Gastrocnemius medialis (tissue), 4 donors: ENCODE measurements at regions not wholly inside any gene's neighbourhood (a gene's known extent, or its start where the extent isn't known, plus 50 kb on each side); places are given as distances from the start of the nearest gene placed in this dataset.

Experiments used
- ATAC-seq, 2 donors: fragments of 150-250 bp; one replicate each; pipeline ENCODE4 v1.9.1; 2016
- DNase-seq, 2 donors: peaks; one replicate each; pipeline ENCODE4 v3.0.0-alpha.2; 2019
- H3K27ac ChIP-seq, 4 donors: fragments of 200-600 bp; sonication (generic); 1 replicate in 1 of 4; 2 replicates in 3 of 4; pipeline ENCODE4 v1.5.1; 2016 to 2018; ENCODE audit warnings: mild to moderate bottlenecking in 2 of 4, moderate library complexity in 1 of 4
- H3K27me3 ChIP-seq, 3 donors: fragments of 200-600 bp; sonication (generic) in 2 of 3; 1 replicate in 1 of 3; 2 replicates in 2 of 3; pipeline versions ENCODE4 v1.5.1 to v1.6.0; 2016 to 2019; ENCODE audit warnings: mild to moderate bottlenecking in 1 of 3, moderate library complexity in 1 of 3
- H3K36me3 ChIP-seq, 2 donors: fragments of 200-600 bp; sonication (generic) in 1 of 2; one replicate each; pipeline ENCODE4 v1.5.1; 2017 to 2018
- H3K4me1 ChIP-seq, 2 donors: fragments of 200-600 bp; sonication (generic) in 1 of 2; one replicate each; pipeline ENCODE4 v1.5.1; 2016 to 2017; ENCODE audit warnings: mild to moderate bottlenecking in 2 of 2
- H3K4me3 ChIP-seq, 4 donors: fragments of 200-600 bp; sonication (generic) in 3 of 4; 1 replicate in 1 of 4; 2 replicates in 3 of 4; pipeline ENCODE4 v1.5.1; 2016 to 2019; ENCODE audit warnings: mild to moderate bottlenecking in 2 of 4
- H3K9me3 ChIP-seq, 3 donors: fragments of 200-600 bp; sonication (generic) in 2 of 3; 1 replicate in 1 of 3; 2 replicates in 2 of 3; pipeline ENCODE4 v1.5.1; 2016 to 2019
- CTCF ChIP-seq, 5 experiments: fragments of 450-650 bp in 3 of 5; fragments of 200-600 bp in 2 of 5; sonication (generic) in 2 of 5; IDR thresholded peaks in 4 of 5; conservative IDR thresholded peaks in 1 of 5; 1 replicate in 4 of 5; 2 replicates in 1 of 5; pipeline ENCODE4 v1.5.1; 2016 to 2019; ENCODE audit warnings: antibody characterized with exemption in 5 of 5, mild to moderate bottlenecking in 3 of 5, moderate library complexity in 3 of 5
- POLR2A ChIP-seq, 2 donors: fragments of 450-650 bp; IDR thresholded peaks; one replicate each; pipeline ENCODE4 v1.6.1; 2017; ENCODE audit warnings: antibody characterized with exemption in 2 of 2, mild to moderate bottlenecking in 2 of 2, moderate library complexity in 2 of 2
- in situ Hi-C, 4 donors: fragments of 200-750 bp; cut with MboI; loops; one replicate each; pipeline versions ENCODE4 v1.15.0 to v1.8.0; 2017; ENCODE audit warnings: low sequenced_read_pairs in 4 of 4
- intact Hi-C: fragments of 100-400 bp; cut with DNase I; formaldehyde crosslinking; loops from one replicate; pipeline ENCODE4 v1.15.1; 2023; ENCODE audit warnings: low total_unique reads

GRCh38 chr1:184289825-184290550, 96.8 kb upstream of the C1orf21 start:
- no peaks in the 10 kb centered on the region for H3K36me3 ChIP-seq
- in situ Hi-C loops, result no loop called here
- no peaks in the 10 kb centered on the region for H3K27me3 ChIP-seq
- no peak overlapping the region for H3K4me3 ChIP-seq
- H3K4me1 ChIP-seq, result peaks cover 17 to 32% of the 10 kb centered on the region in 2 donors
- DNase-seq, result no peak
- ATAC-seq, result no peak
- intact Hi-C loops, result no loop called here
- H3K27ac ChIP-seq, result no peak overlapping the region
- H3K9me3 ChIP-seq, result no peaks in the 10 kb centered on the region
- TF ChIP-seq CTCF (IDR thresholded peaks at IDR 0.05 in 4 of 5, conservative IDR thresholded peaks at IDR 0.05 in 1 of 5) (no peak), POLR2A (IDR thresholded peaks at IDR 0.05) (no peak)

- in situ Hi-C loops (no loop called here), intact Hi-C loops (no loop called here)
- H3K27me3 ChIP-seq, result no peaks in the 10 kb centered on the region
- no peak for ATAC-seq
- H3K36me3 ChIP-seq, result no peaks in the 10 kb centered on the region
- H3K9me3 ChIP-seq, result no peaks in the 10 kb centered on the region
- no peak overlapping the region for H3K27ac ChIP-seq
- TF ChIP-seq POLR2A (IDR thresholded peaks at IDR 0.05), result no peak
- no peak for TF ChIP-seq CTCF (IDR thresholded peaks at IDR 0.05 in 4 of 5, conservative IDR thresholded peaks at IDR 0.05 in 1 of 5)
- DNase-seq, result no peak
- peaks cover 4 to 33% of the 10 kb centered on the region in 2 donors for H3K4me1 ChIP-seq
- H3K4me3 ChIP-seq, result no peak overlapping the region
These were observed 95.1 kb upstream of the C1orf21 start for GRCh38 chr1:184291701-184292100.

GRCh38 chr1:184292101-184292500, 94.7 kb upstream of the C1orf21 start:
- no peak for TF ChIP-seq CTCF (IDR thresholded peaks at IDR 0.05 in 4 of 5, conservative IDR thresholded peaks at IDR 0.05 in 1 of 5)
- no peak for TF ChIP-seq POLR2A (IDR thresholded peaks at IDR 0.05)
- Histone ChIP-seq H3K36me3 (no peaks in the 10 kb centered on the region), H3K4me3 (no peak overlapping the region), H3K9me3 (no peaks in the 10 kb centered on the region), H3K27me3 (no peaks in the 10 kb centered on the region), H3K27ac (no peak overlapping the region), H3K4me1 (peaks cover 7 to 37% of the 10 kb centered on the region in 2 donors)
- ATAC-seq, result no peak
- intact Hi-C loops, result no loop called here
- in situ Hi-C loops, result no loop called here
- no peak for DNase-seq

- no peaks in the 10 kb centered on the region for H3K36me3 ChIP-seq
- intact Hi-C loops (no loop called here), in situ Hi-C loops (no loop called here)
These were observed 92.7 kb upstream of the C1orf21 start for GRCh38 chr1:184294101-184294500.

More at GRCh38 chr1:184294101-184294500, 92.7 kb upstream of the C1orf21 start:
- no peak for DNase-seq
- TF ChIP-seq CTCF (IDR thresholded peaks at IDR 0.05 in 4 of 5, conservative IDR thresholded peaks at IDR 0.05 in 1 of 5) (no peak), POLR2A (IDR thresholded peaks at IDR 0.05) (no peak)
- Histone ChIP-seq H3K4me3 (no peak overlapping the region), H3K4me1 (peaks cover 19 to 54% of the 10 kb centered on the region in 2 donors), H3K9me3 (no peaks in the 10 kb centered on the region), H3K27ac (peak overlapping the region in 1 of 4 donors; percentile 86), H3K27me3 (no peaks in the 10 kb centered on the region)
- ATAC-seq, result no peak
